ENCODE measurements at regions not wholly inside any gene's neighbourhood (a gene's known extent, or its start where the extent isn't known, plus 50 kb on each side); places are given as distances from the start of the nearest gene placed in this dataset.

DNA sequence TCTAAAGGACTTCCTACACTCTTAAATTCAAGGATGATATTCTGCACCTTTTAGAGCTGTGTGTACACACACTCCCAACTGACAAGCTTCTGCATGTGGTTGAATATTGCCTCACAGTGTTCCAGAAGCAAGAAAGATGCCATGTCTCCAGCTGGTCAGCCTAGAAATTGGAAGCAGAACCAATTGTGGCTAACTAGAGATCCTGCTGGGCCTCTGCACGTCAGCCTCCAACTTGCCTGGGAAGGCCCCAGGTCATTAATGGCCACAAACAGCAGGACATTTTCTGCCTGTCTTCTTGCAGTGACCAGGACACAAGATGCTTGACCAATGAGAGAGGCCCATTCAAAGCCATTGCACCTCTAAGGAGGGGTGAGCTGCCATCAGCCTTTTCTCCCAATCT, 571.9 kb upstream of the BRINP1 start:
- no peaks in the 10 kb centered on the region for H4K20me1 ChIP-seq (ENCODE audit: insufficient read depth, low read length)
- H3K4me3 ChIP-seq (replicated peaks in 1 of 3; ENCODE audit: low read depth in 2 of 3, low read length in 3 of 3): no peak overlapping the region
- H3K27me3 ChIP-seq (ENCODE audit: control insufficient read depth in 2 of 2, insufficient read depth in 2 of 2, low read length in 2 of 2): no peaks in the 10 kb centered on the region
- DNase-seq: no peak
- no peak overlapping the region for H2AFZ ChIP-seq (ENCODE audit: insufficient read depth, low read depth, low read length, poor library complexity, severe bottlenecking)
- no peak overlapping the region for H3K4me2 ChIP-seq (replicated peaks; ENCODE audit: extremely low read depth, low read length, poor library complexity, severe bottlenecking)
- H3K4me1 ChIP-seq (ENCODE audit: control insufficient read depth in 1 of 2, insufficient read depth in 2 of 2, low read length in 2 of 2): no peaks in the 10 kb centered on the region
- peaks cover 0 to 2% (median 0%) of the 10 kb centered on the region in 3 donors for H3K27me3 Mint-ChIP-seq (ENCODE audit: low read depth in 3 of 3)
- H3K9me3 Mint-ChIP-seq: no peaks in the 10 kb centered on the region
- H3K36me3 Mint-ChIP-seq: no peaks in the 10 kb centered on the region
- no peak overlapping the region for H3K9ac ChIP-seq (ENCODE audit: insufficient read depth, low read length, poor library complexity, severe bottlenecking)
- H3K4me1 Mint-ChIP-seq: no peaks in the 10 kb centered on the region
- no peaks in the 10 kb centered on the region for H3K9me3 ChIP-seq (replicated peaks in 1 of 2; ENCODE audit: control insufficient read depth in 1 of 2, insufficient read depth in 1 of 2, low read length in 2 of 2)
- H3K27ac Mint-ChIP-seq: no peak overlapping the region
- no peak overlapping the region for H3K27ac ChIP-seq (ENCODE audit: low read depth in 1 of 2, low read length in 2 of 2)
- TF ChIP-seq, protein P1, sequence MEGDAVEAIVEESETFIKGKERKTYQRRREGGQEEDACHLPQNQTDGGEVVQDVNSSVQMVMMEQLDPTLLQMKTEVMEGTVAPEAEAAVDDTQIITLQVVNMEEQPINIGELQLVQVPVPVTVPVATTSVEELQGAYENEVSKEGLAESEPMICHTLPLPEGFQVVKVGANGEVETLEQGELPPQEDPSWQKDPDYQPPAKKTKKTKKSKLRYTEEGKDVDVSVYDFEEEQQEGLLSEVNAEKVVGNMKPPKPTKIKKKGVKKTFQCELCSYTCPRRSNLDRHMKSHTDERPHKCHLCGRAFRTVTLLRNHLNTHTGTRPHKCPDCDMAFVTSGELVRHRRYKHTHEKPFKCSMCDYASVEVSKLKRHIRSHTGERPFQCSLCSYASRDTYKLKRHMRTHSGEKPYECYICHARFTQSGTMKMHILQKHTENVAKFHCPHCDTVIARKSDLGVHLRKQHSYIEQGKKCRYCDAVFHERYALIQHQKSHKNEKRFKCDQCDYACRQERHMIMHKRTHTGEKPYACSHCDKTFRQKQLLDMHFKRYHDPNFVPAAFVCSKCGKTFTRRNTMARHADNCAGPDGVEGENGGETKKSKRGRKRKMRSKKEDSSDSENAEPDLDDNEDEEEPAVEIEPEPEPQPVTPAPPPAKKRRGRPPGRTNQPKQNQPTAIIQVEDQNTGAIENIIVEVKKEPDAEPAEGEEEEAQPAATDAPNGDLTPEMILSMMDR (IDR thresholded peaks at IDR 0.05): no peak
- H3K4me3 Mint-ChIP-seq: no peak overlapping the region
- intact Hi-C loops (cut with micrococcal nuclease): no loop called here
- no peaks in the 10 kb centered on the region for H3K79me2 ChIP-seq (ENCODE audit: insufficient read depth, low read length)
- WGBS (ENCODE audit: insufficient coverage): 92% methylated on average over 1 of the region's 1 CpG
- H3K36me3 ChIP-seq (replicated peaks in 1 of 2; ENCODE audit: control insufficient read depth in 1 of 2, insufficient read depth in 2 of 2, low read length in 2 of 2): no peaks in the 10 kb centered on the region

DNA sequence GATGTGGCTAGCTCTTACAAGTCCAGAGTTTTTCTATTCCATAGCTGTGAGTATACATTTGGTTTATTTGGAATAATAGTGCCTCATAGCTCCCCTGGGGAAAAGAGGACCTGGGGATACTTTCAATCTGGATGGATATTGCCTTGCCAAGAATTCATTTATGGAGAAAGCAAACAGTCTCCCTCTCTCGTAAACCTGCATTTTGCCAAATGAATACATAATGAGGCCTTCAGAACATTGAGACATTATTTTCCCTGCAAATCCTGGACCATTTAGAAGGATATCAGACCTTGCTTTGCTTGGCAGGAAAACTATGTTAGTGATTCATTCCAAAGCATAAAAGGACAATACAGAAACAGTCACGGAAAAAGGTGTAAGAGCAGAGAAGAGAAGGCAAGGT, 569.6 kb upstream of the BRINP1 start:
- H3K9me3 Mint-ChIP-seq: peaks cover 0 to 1% (median 0%) of the 10 kb centered on the region in 7 donors
- no peaks in the 10 kb centered on the region for H3K36me3 Mint-ChIP-seq
- H3K27ac ChIP-seq (ENCODE audit: low read depth in 1 of 2, low read length in 2 of 2): no peak overlapping the region

More for the DNA sequence above, 569.6 kb upstream of the BRINP1 start:
- no peaks in the 10 kb centered on the region for H3K27me3 ChIP-seq (ENCODE audit: control insufficient read depth in 2 of 2, insufficient read depth in 2 of 2, low read length in 2 of 2)
- H3K9me3 ChIP-seq (replicated peaks in 1 of 2; ENCODE audit: control insufficient read depth in 1 of 2, insufficient read depth in 1 of 2, low read length in 2 of 2): no peaks in the 10 kb centered on the region
- DNase-seq: no peak
- no peak overlapping the region for H3K4me2 ChIP-seq (replicated peaks; ENCODE audit: extremely low read depth, low read length, poor library complexity, severe bottlenecking)
- no peak overlapping the region for H3K4me3 ChIP-seq (replicated peaks in 1 of 3; ENCODE audit: low read depth in 2 of 3, low read length in 3 of 3)
- no peak overlapping the region for H2AFZ ChIP-seq (ENCODE audit: insufficient read depth, low read depth, low read length, poor library complexity, severe bottlenecking)
- intact Hi-C loops (cut with micrococcal nuclease): no loop called here
- H4K20me1 ChIP-seq (ENCODE audit: insufficient read depth, low read length): no peaks in the 10 kb centered on the region
- Mint-ChIP-seq H3K27ac (no peak overlapping the region), H3K27me3 (ENCODE audit: low read depth in 3 of 3) (no peaks in the 10 kb centered on the region), H3K4me3 (no peak overlapping the region), H3K4me1 (no peaks in the 10 kb centered on the region)
- no peaks in the 10 kb centered on the region for H3K79me2 ChIP-seq (ENCODE audit: insufficient read depth, low read length)
- WGBS (ENCODE audit: insufficient coverage): 50% methylated on average over 1 of the region's 2 CpGs
- no peaks in the 10 kb centered on the region for H3K36me3 ChIP-seq (replicated peaks in 1 of 2; ENCODE audit: control insufficient read depth in 1 of 2, insufficient read depth in 2 of 2, low read length in 2 of 2)
- TF ChIP-seq, protein P1 (IDR thresholded peaks at IDR 0.05): no peak
- no peak overlapping the region for H3K9ac ChIP-seq (ENCODE audit: insufficient read depth, low read length, poor library complexity, severe bottlenecking)
- no peaks in the 10 kb centered on the region for H3K4me1 ChIP-seq (ENCODE audit: control insufficient read depth in 1 of 2, insufficient read depth in 2 of 2, low read length in 2 of 2)

All from CD14-positive monocyte (primary cell).